Glomerular visceral epithelial cell (primary cell): ENCODE measurements at regions not wholly inside any gene's neighbourhood (a gene's known extent, or its start where the extent isn't known, plus 50 kb on each side); places are given as distances from the start of the nearest gene placed in this dataset.
"Not testable (repeated sequence)": the region's sequence is repeated elsewhere in the genome, so short reads cannot be mapped to it uniquely, and the experiment has no call there.

ENCODE experiments used
- DNase-seq: peaks from one replicate; pipeline ENCODE4 v3.0.0-alpha.2; 2016; ENCODE audit errors: extremely low spot score

- DNase-seq, result no peak
These were observed 239.1 kb downstream of the THBS2 start for GRCh38 chr6:169014211-169015197.

GRCh38 chr6:169009628-169010027, 244.0 kb downstream of the THBS2 start:
- no peak for DNase-seq

- DNase-seq, result no peak
These were observed 244.9 kb downstream of the THBS2 start for GRCh38 chr6:169008641-169009257.

- DNase-seq, result no peak
These were observed 248.5 kb downstream of the THBS2 start for GRCh38 chr6:169005166-169005565.

GRCh38 chr6:169000022-169000421, 253.6 kb downstream of the THBS2 start:
- no peak for DNase-seq

GRCh38 chr6:168999392-168999791, 254.3 kb downstream of the THBS2 start:
- no peak for DNase-seq

- no peak for DNase-seq
These were observed 257.4 kb downstream of the THBS2 start for GRCh38 chr6:168996356-168996625.

- DNase-seq, result no peak
These were observed 257.9 kb downstream of the THBS2 start for GRCh38 chr6:168995526-168996355.

- no peak for DNase-seq
These were observed 258.7 kb downstream of the THBS2 start for GRCh38 chr6:168994956-168995355.

- DNase-seq, result no peak
These were observed 261.1 kb downstream of the THBS2 start for GRCh38 chr6:168992446-168993144.

GRCh38 chr6:168991695-168992094, 262.0 kb downstream of the THBS2 start:
- not testable (repeated sequence) for DNase-seq

- DNase-seq, result no peak
These were observed 263.5 kb downstream of the THBS2 start for GRCh38 chr6:168990019-168990751.

GRCh38 chr6:168989421-168989820, 264.2 kb downstream of the THBS2 start:
- no peak for DNase-seq

GRCh38 chr6:168988801-168989200, 264.8 kb downstream of the THBS2 start:
- DNase-seq, result no peak

GRCh38 chr6:168988280-168988679, 265.4 kb downstream of the THBS2 start:
- DNase-seq, result no peak

GRCh38 chr6:168985705-168986104, 267.9 kb downstream of the THBS2 start:
- DNase-seq, result no peak

GRCh38 chr6:168983925-168984324, 269.7 kb downstream of the THBS2 start:
- no peak for DNase-seq

- DNase-seq, result no peak
These were observed 272.5 kb downstream of the THBS2 start for GRCh38 chr6:168981187-168981586.

- no peak for DNase-seq
These were observed 274.4 kb downstream of the THBS2 start for GRCh38 chr6:168979254-168979653.

- no peak for DNase-seq
These were observed 281.5 kb downstream of the THBS2 start for GRCh38 chr6:168972128-168972527.

- no peak for DNase-seq
These were observed 282.1 kb downstream of the THBS2 start for GRCh38 chr6:168971549-168971948.
